HFF-Myc (cell line): ENCODE measurements at regions not wholly inside any gene's neighbourhood (a gene's known extent, or its start where the extent isn't known, plus 50 kb on each side); places are given as distances from the start of the nearest gene placed in this dataset.

ENCODE experiments used
- DNase-seq: peaks from one replicate; pipeline ENCODE4 v3.0.0-alpha.2; 2011; ENCODE audit warnings: low read depth; ENCODE audit errors: extremely low read depth
- H3K4me3 ChIP-seq: replicated peaks from 2 replicates; pipeline ENCODE4 v1.5.1; 2011; ENCODE audit warnings: low read depth, mild to moderate bottlenecking, control low read depth, low read length
- TF ChIP-seq, protein P1 (sequence below): IDR thresholded peaks from 2 replicates; pipeline ENCODE4 v1.5.1; 2012; ENCODE audit warnings: mild to moderate bottlenecking, low read depth, low read length, control low read depth; ENCODE audit errors: missing control alignments

DNA sequence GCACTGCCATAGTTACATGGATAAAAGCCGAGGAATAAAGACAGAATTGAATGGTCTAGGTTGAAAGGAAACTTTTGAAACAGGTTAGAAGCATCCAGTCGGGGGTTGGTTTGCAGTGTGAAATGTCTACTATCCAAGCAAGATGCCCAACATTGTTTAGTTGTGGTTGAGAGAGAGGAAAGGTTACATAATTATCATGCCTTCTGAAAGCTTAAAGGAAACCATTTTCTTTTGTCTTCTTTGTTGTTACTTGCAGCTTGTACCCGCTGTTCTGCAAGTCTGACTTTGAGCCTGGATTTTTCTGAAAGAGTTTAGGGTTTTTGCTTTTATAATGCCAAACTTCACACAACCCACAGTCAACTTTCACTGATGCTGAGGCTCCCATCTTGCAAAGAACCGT, 167.9 kb downstream of the AXIN2 start:
- no peak for DNase-seq
- H3K4me3 ChIP-seq: no peak overlapping the region
- TF ChIP-seq, protein P1, sequence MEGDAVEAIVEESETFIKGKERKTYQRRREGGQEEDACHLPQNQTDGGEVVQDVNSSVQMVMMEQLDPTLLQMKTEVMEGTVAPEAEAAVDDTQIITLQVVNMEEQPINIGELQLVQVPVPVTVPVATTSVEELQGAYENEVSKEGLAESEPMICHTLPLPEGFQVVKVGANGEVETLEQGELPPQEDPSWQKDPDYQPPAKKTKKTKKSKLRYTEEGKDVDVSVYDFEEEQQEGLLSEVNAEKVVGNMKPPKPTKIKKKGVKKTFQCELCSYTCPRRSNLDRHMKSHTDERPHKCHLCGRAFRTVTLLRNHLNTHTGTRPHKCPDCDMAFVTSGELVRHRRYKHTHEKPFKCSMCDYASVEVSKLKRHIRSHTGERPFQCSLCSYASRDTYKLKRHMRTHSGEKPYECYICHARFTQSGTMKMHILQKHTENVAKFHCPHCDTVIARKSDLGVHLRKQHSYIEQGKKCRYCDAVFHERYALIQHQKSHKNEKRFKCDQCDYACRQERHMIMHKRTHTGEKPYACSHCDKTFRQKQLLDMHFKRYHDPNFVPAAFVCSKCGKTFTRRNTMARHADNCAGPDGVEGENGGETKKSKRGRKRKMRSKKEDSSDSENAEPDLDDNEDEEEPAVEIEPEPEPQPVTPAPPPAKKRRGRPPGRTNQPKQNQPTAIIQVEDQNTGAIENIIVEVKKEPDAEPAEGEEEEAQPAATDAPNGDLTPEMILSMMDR: no peak

DNA sequence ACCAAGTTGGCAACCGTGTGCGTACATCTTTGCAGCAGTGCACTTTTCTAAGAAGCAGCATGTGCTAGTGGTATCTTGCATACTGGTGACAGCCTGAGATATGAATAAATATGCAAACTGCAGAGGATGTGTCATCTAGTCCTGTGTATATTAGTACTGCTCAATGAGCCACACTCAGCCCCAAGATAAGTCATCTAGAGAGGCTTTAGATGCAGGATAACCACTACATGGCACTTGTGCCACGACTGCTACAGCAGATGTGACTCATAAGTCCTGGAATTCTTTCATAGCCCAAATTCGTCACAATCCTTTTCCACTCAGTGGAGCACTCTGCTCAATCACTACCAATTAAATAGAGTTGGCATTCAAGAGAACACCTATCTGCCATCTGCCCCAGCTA, 171.5 kb downstream of the AXIN2 start:
- DNase-seq: peak; percentile 32
- no peak overlapping the region for H3K4me3 ChIP-seq
- TF ChIP-seq, protein P1: no peak

DNA sequence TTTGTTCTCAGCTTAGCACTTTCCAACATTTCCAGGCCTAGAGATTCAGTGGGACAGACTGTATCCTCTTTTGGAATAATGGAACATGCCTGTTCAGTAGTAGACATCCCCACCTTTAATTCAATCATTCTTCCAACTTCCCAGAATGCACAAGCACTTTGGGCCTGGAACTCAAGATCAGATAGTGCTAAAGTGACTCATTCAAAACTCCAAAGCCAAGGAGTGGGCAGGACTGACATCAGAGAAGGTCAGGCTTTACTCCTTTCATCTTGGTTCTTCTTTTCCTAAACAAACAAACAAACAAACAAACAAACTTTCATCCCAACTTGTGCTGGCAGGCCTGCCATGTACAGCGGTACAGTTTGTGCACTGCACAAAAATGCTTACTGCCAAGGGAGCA, 172.0 kb downstream of the AXIN2 start:
- TF ChIP-seq, protein P1: no peak
- no peak overlapping the region for H3K4me3 ChIP-seq
- peak; percentile 54 for DNase-seq

DNA sequence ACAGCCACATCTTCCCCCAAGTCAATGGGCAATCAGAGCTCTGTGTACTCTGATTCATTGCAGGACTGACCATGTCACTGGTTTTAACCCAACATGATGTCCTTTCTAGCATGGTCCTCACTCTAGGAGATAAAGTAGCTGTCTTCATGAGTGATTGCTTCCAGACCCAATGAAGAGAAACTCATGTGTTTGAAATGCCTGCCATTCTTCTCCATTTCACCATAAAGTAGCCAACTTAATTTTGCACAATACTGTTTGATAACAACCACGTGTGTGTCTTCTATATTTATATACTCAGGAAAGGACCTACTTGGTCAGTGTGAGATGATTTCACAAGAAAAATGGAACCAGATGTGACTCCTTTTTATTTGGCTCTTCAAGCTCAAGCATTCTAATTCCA, 172.5 kb downstream of the AXIN2 start:
- TF ChIP-seq, protein P1: no peak
- H3K4me3 ChIP-seq: no peak overlapping the region
- DNase-seq: peak; percentile 50

DNA sequence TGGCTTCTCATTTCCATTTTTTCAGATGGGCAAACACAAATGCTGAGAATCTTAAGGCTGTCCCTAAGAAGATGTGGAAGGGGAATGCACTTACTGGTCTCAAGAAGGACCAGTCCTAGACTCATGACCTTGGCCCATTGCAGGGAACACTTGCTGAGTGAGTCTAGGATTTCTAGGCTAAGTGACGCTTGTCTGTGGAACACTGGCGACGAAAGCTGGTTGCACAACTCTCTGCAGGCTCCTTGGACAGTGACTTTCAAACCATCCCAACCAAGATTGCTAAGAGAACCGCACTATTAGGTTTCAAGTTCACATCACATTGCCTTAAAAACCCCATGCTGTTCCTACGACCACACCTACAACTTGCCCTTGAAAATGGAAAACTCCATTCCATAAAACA, 174.1 kb downstream of the AXIN2 start:
- no peak for DNase-seq
- TF ChIP-seq, protein P1: no peak
- no peak overlapping the region for H3K4me3 ChIP-seq

DNA sequence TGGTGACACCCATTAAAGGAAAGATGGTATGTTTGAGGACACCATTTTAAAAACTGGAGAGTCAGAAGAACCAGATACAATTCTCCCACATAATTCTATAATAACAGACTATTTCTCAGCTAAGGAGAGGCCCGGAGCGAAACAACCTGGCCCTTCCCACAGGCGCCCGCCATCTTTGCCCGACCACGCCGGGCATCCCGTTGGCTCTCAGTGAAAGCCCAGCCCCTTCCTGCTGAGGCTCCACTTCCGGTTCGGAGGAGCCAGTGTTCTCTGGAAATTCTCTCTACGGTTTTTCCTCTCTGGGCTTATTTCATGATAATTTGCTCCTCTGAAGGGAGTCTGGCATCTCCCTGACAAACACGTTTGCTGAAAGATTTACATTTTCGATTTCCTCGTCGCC, 175.7 kb downstream of the AXIN2 start:
- DNase-seq: no peak
- H3K4me3 ChIP-seq: no peak overlapping the region
- TF ChIP-seq, protein P1: no peak

DNA sequence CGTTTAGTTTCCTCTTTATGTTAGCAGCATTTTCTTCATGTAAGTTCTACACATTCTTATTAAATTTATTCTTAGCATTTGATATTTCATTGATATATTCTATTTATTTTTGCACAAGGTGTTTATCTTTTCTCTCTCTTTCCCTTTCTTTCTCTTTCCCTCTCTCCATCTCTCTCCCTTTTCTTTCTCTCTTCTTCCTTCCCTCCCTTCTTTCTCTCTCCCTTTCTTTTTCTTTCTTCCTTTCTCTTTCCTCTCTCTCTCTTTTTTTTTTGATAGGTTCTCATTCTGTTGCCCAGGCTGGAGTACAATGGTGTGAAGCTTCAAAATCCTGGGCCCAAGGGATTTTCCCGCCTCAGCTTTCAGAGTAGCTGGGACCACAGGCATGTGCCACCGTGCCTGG, 176.4 kb downstream of the AXIN2 start:
- TF ChIP-seq, protein P1: no peak
- H3K4me3 ChIP-seq: no peak overlapping the region
- DNase-seq: no peak
